PFSK-1 (cell line): ENCODE measurements at regions not wholly inside any gene's neighbourhood (a gene's known extent, or its start where the extent isn't known, plus 50 kb on each side); places are given as distances from the start of the nearest gene placed in this dataset.

Experiments used
- FOXP2 ChIP-seq: optimal IDR thresholded peaks from 2 replicates; pipeline ENCODE3; 2011; ENCODE audit warnings: borderline replicate concordance, control low read depth, inconsistent platforms; ENCODE audit not compliant: insufficient read depth; ENCODE audit errors: extremely low read length, extremely low read depth
- POLR2AphosphoS5 ChIP-seq: IDR thresholded peaks from 2 replicates; pipeline ENCODE4 v1.6.1; 2012; ENCODE audit warnings: low read depth, mild to moderate bottlenecking, control low read depth, low read length, moderate library complexity
- SIN3A ChIP-seq: IDR thresholded peaks from 2 replicates; pipeline ENCODE4 v1.6.1; 2012; ENCODE audit warnings: mild to moderate bottlenecking, low read length, moderate library complexity, borderline replicate concordance; ENCODE audit not compliant: insufficient read depth
- TAF1 ChIP-seq: IDR thresholded peaks from 2 replicates; pipeline ENCODE4 v1.6.1; 2012; ENCODE audit warnings: low read length, control low read depth, borderline replicate concordance; ENCODE audit not compliant: insufficient read depth
- TF ChIP-seq, protein P1 (sequence below), 2 experiments: IDR thresholded peaks; 2 replicates each; pipeline versions ENCODE4 v1.6.1 to v1.8.0; 2011 to 2012; ENCODE audit warnings: low read depth in 2 of 2, low read length in 2 of 2, control low read depth in 1 of 2, inconsistent platforms in 1 of 2, mild to moderate bottlenecking in 1 of 2, moderate library complexity in 1 of 2; ENCODE audit not compliant: insufficient read depth in 1 of 2

DNA sequence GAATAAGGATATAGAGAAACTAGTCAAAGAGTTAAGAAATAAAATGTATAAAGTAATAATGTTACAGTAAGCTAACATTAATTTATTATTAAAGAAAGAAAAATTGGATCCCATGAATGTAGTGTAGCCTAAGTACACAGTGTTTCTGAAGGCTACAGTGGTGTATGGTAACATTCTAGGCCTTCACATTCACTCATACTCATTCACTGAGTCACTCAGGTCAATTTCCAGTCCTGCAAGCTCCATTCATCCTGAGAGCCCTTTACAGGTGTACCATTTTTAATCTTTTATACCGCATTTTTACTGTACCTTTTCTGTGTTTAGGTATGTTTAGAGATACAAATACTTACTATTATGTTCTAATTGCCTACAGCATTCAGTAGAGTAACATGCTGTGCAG is 120.6 kb upstream of the AGA start:
- no peak for TF ChIP-seq POLR2AphosphoS5
- TF ChIP-seq FOXP2: no peak
- TF ChIP-seq, protein P1, sequence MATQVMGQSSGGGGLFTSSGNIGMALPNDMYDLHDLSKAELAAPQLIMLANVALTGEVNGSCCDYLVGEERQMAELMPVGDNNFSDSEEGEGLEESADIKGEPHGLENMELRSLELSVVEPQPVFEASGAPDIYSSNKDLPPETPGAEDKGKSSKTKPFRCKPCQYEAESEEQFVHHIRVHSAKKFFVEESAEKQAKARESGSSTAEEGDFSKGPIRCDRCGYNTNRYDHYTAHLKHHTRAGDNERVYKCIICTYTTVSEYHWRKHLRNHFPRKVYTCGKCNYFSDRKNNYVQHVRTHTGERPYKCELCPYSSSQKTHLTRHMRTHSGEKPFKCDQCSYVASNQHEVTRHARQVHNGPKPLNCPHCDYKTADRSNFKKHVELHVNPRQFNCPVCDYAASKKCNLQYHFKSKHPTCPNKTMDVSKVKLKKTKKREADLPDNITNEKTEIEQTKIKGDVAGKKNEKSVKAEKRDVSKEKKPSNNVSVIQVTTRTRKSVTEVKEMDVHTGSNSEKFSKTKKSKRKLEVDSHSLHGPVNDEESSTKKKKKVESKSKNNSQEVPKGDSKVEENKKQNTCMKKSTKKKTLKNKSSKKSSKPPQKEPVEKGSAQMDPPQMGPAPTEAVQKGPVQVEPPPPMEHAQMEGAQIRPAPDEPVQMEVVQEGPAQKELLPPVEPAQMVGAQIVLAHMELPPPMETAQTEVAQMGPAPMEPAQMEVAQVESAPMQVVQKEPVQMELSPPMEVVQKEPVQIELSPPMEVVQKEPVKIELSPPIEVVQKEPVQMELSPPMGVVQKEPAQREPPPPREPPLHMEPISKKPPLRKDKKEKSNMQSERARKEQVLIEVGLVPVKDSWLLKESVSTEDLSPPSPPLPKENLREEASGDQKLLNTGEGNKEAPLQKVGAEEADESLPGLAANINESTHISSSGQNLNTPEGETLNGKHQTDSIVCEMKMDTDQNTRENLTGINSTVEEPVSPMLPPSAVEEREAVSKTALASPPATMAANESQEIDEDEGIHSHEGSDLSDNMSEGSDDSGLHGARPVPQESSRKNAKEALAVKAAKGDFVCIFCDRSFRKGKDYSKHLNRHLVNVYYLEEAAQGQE (IDR thresholded peaks at IDR 0.05; ENCODE audit: insufficient read depth in 1 of 2, low read depth in 2 of 2, low read length in 2 of 2): no peak
- TF ChIP-seq TAF1: no peak
- no peak for TF ChIP-seq SIN3A
